AG04450 (cell line): ENCODE measurements at regions not wholly inside any gene's neighbourhood (a gene's known extent, or its start where the extent isn't known, plus 50 kb on each side); places are given as distances from the start of the nearest gene placed in this dataset.

Experiments
- CTCF ChIA-PET: fragments of 300-600, 350-600 bp; formaldehyde crosslinking; extraction: SDS; loops from one replicate; lab custom pipeline; 2022; ENCODE audit warnings: antibody characterized with exemption, inconsistent platforms; lab: Charles Lee
- POLR2A ChIA-PET: fragments of 350-600 bp; formaldehyde crosslinking; extraction: SDS; loops from one replicate; lab custom pipeline; 2021; ENCODE audit warnings: antibody characterized with exemption, inconsistent platforms; lab: Yijun Ruan, JAX
- DNase-seq: peaks from one replicate; pipeline ENCODE4 v3.0.0-alpha.2; 2011; ENCODE audit warnings: low read depth, low spot score
- H3K27ac ChIP-seq: one replicate; pipeline ENCODE4 v1.5.1; 2012; ENCODE audit warnings: low read depth, low read length, control low read depth
- H3K27me3 ChIP-seq: one replicate; pipeline ENCODE4 v1.6.0; 2012; ENCODE audit warnings: low read length; ENCODE audit not compliant: control insufficient read depth, insufficient read depth
- H3K4me3 ChIP-seq: 2 replicates; pipeline ENCODE4 v1.5.1; 2011; ENCODE audit warnings: mild to moderate bottlenecking, low read depth, low read length, control low read depth
- H3K9me3 ChIP-seq: 2 replicates; pipeline ENCODE4 v1.5.1; 2012; ENCODE audit warnings: low read length; ENCODE audit not compliant: control insufficient read depth, insufficient read depth
- TF ChIP-seq, protein P1 (sequence below): IDR thresholded peaks from 2 replicates; pipeline ENCODE4 v1.5.1; 2011; ENCODE audit warnings: low read depth, low read length, control low read depth, inconsistent platforms

DNA sequence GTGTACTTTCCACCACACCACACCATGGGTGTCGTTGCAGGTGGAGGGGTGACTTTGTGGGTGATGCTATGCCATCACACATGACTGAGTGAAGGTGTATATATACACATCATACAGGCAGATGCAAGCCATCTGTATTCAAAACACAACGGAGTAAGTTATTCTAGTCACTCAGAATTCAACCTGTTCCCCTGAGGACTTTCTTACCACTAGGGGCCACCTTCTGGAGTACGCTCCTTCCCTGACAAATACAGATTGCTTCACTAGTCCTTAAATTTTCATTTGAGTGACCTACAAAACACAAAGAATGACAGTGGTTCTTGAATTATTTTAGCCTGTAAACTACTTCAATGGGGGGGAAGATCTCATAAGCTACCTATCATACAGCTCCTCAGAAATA lies 52.8 kb upstream of the NTRK3 start:
- H3K27ac ChIP-seq = no peak overlapping the region
- peaks cover 3% of the 10 kb centered on the region for H3K27me3 ChIP-seq
- no peaks in the 10 kb centered on the region for H3K9me3 ChIP-seq
- CTCF ChIA-PET = no interaction called here
- POLR2A ChIA-PET = no interaction called here
- no peak for DNase-seq
- TF ChIP-seq, protein P1, sequence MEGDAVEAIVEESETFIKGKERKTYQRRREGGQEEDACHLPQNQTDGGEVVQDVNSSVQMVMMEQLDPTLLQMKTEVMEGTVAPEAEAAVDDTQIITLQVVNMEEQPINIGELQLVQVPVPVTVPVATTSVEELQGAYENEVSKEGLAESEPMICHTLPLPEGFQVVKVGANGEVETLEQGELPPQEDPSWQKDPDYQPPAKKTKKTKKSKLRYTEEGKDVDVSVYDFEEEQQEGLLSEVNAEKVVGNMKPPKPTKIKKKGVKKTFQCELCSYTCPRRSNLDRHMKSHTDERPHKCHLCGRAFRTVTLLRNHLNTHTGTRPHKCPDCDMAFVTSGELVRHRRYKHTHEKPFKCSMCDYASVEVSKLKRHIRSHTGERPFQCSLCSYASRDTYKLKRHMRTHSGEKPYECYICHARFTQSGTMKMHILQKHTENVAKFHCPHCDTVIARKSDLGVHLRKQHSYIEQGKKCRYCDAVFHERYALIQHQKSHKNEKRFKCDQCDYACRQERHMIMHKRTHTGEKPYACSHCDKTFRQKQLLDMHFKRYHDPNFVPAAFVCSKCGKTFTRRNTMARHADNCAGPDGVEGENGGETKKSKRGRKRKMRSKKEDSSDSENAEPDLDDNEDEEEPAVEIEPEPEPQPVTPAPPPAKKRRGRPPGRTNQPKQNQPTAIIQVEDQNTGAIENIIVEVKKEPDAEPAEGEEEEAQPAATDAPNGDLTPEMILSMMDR = no peak
- H3K4me3 ChIP-seq = no peak overlapping the region

GRCh38 chr15:88307344-88307743 lies 50.8 kb upstream of the NTRK3 start:
- CTCF ChIA-PET = no interaction called here
- POLR2A ChIA-PET = no interaction called here
- Histone ChIP-seq H3K9me3 (no peaks in the 10 kb centered on the region), H3K27me3 (no peaks in the 10 kb centered on the region), H3K27ac (no peak overlapping the region), H3K4me3 (no peak overlapping the region)
- no peak for DNase-seq
- TF ChIP-seq, protein P1 = no peak
